ENCODE measurements at regions not wholly inside any gene's neighbourhood (a gene's known extent, or its start where the extent isn't known, plus 50 kb on each side); places are given as distances from the start of the nearest gene placed in this dataset.
A peak's percentile ranks its signal among the peaks of the same experiment; 100 is the strongest.
"Not testable (repeated sequence)": the region's sequence is repeated elsewhere in the genome, so short reads cannot be mapped to it uniquely, and the experiment has no call there.

DNA sequence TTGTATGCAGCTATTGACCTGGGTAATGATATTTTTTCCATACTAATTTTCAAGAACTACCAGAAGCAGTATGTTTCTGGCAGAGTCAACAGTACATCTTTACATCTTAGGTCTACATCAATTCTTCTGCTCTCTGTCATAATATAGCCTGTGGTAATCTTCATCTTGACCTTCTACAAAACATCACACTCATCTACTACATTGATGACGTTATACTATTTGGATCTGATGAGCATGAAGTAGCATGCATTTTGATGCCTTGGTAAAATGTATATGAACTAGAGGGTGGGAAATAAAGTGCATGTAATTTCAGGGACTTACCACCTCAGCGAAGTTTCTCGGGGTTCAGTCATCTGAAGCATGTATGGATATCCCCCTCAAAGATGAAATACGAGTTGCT, 629.7 kb upstream of the SGCD start:
- TF ChIP-seq, protein P1, sequence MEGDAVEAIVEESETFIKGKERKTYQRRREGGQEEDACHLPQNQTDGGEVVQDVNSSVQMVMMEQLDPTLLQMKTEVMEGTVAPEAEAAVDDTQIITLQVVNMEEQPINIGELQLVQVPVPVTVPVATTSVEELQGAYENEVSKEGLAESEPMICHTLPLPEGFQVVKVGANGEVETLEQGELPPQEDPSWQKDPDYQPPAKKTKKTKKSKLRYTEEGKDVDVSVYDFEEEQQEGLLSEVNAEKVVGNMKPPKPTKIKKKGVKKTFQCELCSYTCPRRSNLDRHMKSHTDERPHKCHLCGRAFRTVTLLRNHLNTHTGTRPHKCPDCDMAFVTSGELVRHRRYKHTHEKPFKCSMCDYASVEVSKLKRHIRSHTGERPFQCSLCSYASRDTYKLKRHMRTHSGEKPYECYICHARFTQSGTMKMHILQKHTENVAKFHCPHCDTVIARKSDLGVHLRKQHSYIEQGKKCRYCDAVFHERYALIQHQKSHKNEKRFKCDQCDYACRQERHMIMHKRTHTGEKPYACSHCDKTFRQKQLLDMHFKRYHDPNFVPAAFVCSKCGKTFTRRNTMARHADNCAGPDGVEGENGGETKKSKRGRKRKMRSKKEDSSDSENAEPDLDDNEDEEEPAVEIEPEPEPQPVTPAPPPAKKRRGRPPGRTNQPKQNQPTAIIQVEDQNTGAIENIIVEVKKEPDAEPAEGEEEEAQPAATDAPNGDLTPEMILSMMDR (IDR thresholded peaks at IDR 0.05; ENCODE audit: low read depth, low read length, missing control alignments): no peak
- no peak overlapping the region for H3K4me3 ChIP-seq (ENCODE audit: low read depth, low read length)
- in situ Hi-C loops (cut with HindIII; ENCODE audit: low sequenced_read_pairs): no loop called here
- DNase-seq (ENCODE audit: low read depth): no peak

DNA sequence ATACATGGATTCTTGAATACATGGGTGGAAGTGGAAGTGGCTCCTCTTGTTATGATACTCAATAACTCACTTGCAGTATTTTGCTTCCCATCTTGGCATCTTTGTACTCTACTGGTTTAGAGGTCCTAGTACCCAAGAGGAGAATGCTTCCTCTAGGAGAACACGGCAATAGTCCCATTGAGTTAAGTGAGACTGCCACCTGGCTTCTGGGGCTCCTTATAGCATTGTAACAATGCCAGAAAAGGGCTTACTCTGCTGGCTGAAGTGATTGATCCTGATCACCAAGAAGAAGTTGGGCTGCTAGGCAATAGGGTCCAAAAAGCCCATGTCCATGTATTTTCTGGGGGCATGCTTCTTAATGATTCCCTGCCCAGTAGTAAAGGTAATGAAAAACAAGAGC, 627.6 kb upstream of the SGCD start:
- H3K4me3 ChIP-seq (ENCODE audit: low read depth, low read length): no peak overlapping the region
- TF ChIP-seq, protein P1 (IDR thresholded peaks at IDR 0.05; ENCODE audit: low read depth, low read length, missing control alignments): no peak
- DNase-seq (ENCODE audit: low read depth): no peak
- in situ Hi-C loops (cut with HindIII; ENCODE audit: low sequenced_read_pairs): no loop called here

DNA sequence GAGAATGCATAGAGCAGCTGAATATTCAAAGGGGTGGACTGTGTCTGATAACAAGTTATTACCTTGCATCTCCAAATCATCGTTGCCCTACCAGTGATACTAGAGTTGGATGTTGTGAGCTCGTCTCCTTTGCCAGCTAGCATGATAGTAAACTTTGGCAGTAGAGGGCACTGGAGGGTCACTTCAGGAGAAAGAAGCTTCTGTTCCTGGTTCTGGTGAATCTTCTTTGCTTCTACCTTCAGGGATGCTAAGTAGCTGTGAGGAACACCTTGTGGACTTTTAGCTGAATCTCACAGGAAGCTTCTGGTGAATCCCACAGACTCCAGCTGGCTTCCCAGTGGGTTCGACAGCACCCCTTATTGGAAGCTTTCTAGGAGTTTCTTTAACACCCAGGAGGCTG, 626.6 kb upstream of the SGCD start:
- no peak for DNase-seq (ENCODE audit: low read depth)
- TF ChIP-seq, protein P1 (IDR thresholded peaks at IDR 0.05; ENCODE audit: low read depth, low read length, missing control alignments): peak; percentile 13
- no peak overlapping the region for H3K4me3 ChIP-seq (ENCODE audit: low read depth, low read length)
- in situ Hi-C loops (cut with HindIII; ENCODE audit: low sequenced_read_pairs): no loop called here

DNA sequence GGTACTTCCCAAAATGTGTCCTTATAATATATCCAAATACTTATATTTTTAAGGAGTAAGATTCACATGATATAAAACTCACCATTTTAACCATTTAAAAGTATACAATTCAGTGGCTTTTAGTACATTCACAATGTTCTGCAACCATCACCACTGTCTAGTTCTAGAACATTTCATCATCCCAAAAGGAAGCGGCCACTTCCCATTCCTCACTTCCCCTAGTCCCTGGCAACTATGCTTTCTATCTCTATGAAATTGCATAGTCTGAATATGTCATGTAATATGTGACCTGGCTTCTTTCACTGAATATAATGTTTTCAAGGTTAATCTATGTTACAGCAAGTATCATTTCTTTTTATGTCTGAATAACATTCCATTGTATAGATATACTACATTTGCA, 615.1 kb upstream of the SGCD start:
- no peak overlapping the region for H3K4me3 ChIP-seq (ENCODE audit: low read depth, low read length)
- DNase-seq (ENCODE audit: low read depth): no peak
- in situ Hi-C loops (cut with HindIII; ENCODE audit: low sequenced_read_pairs): no loop called here
- TF ChIP-seq, protein P1 (IDR thresholded peaks at IDR 0.05; ENCODE audit: low read depth, low read length, missing control alignments): no peak

DNA sequence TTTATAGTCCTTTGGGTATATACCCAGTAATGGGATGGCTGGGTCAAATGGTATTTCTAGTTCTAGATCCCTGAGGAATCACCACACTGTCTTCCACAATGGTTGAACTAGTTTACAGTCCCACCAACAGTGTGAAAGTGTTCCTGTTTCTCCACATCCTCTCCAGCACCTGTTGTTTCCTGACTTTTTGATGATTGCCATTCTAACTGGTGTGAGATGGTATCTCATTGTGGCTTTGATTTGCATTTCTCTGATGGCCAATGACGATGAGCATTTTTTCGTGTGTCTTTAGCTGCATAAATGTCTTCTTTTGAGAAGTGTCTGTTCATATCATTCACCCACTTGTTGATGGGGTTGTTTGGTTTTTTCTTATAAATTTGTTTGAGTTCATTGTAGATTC, 612.5 kb upstream of the SGCD start:
- in situ Hi-C loops (cut with HindIII; ENCODE audit: low sequenced_read_pairs); H3K4me3 ChIP-seq (ENCODE audit: low read depth, low read length); DNase-seq (ENCODE audit: low read depth): not testable (repeated sequence)

DNA sequence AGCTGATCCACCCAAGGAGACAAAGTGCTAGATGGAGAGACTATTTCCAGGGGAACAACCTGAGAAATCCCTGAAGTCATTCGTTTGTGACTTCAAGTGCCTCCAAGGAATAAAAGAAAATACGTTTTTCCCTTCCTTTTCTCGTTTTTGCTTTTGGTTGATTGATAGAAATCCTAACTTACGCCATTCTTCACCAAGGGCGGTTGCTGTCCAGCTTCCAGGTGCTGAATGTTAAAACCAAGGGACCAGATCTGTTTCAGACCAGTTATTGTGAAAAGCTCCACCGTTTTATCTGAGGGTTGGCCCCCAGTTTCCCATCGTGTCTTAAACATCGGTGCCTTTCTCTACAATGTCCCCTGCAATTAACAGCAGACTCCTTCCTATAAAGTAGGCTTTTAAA, 600.7 kb upstream of the SGCD start:
- in situ Hi-C loops (cut with HindIII; ENCODE audit: low sequenced_read_pairs): no loop called here
- DNase-seq (ENCODE audit: low read depth): peak; percentile 8
- H3K4me3 ChIP-seq (ENCODE audit: low read depth, low read length): no peak overlapping the region
- TF ChIP-seq, protein P1 (IDR thresholded peaks at IDR 0.05; ENCODE audit: low read depth, low read length, missing control alignments): no peak

DNA sequence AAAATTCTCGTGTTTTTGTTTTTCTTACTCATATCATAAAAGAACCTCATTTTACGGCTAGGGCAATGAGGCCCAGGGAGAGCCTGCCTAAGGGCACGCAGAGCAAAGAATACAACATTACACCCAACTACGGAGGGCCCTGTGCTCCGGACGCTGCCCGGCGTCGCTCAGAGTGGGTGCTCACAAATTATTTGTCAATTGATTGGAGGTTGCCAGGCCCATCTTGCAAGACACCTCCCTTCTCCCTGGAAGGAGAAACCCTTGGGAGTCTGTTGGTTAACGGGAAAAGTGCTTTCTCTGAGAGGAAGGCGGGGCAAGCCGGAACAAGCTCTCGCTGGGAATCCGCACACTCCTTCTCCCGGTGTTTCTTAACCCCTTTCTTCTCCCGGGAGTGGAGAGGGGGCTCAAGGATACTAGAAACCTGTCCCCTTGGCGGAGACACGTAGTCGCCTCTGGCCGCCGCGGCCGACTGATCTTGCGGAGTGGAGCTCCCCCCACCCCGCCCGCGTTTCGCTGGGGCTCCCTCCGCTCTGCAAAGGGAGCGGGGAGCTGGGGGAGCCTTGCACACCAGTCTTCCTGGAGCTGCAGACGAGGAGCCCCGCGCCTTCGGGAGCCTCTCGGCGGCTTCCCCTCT, 599.3 kb upstream of the SGCD start:
- peak overlapping the region; percentile 31 for H3K4me3 ChIP-seq (ENCODE audit: low read depth, low read length)
- in situ Hi-C loops (cut with HindIII; ENCODE audit: low sequenced_read_pairs): no loop called here
- no peak for DNase-seq (ENCODE audit: low read depth)
- TF ChIP-seq, protein P1 (IDR thresholded peaks at IDR 0.05; ENCODE audit: low read depth, low read length, missing control alignments): no peak
